Neuronal stem cell (in vitro differentiated cells): ENCODE measurements at regions not wholly inside any gene's neighbourhood (a gene's known extent, or its start where the extent isn't known, plus 50 kb on each side); places are given as distances from the start of the nearest gene placed in this dataset.

Experiments
- DNase-seq: peaks from one replicate; pipeline ENCODE4 v3.0.0-alpha.2; 2013; ENCODE audit warnings: low spot score
- H2AFZ ChIP-seq: one replicate; pipeline ENCODE4 v1.6.1; 2013; ENCODE audit warnings: mild to moderate bottlenecking, low read length, inconsistent platforms
- H2AK5ac ChIP-seq: 2 replicates; pipeline ENCODE4 v1.6.1; 2013; ENCODE audit warnings: low read depth, mild to moderate bottlenecking, inconsistent platforms, low read length, moderate library complexity, mixed read lengths
- H2BK120ac ChIP-seq: 2 replicates; pipeline ENCODE4 v1.6.1; 2013; ENCODE audit warnings: low read depth, mild to moderate bottlenecking, inconsistent platforms, low read length, moderate library complexity, mixed read lengths
- H2BK12ac ChIP-seq: one replicate; pipeline ENCODE4 v1.6.1; 2013; ENCODE audit warnings: low read length, inconsistent platforms
- H2BK15ac ChIP-seq: 2 replicates; pipeline ENCODE4 v1.6.1; 2013; ENCODE audit warnings: mild to moderate bottlenecking, low read length, inconsistent platforms, mixed read lengths
- H2BK5ac ChIP-seq: one replicate; pipeline ENCODE4 v1.6.1; 2013; ENCODE audit warnings: inconsistent platforms, mild to moderate bottlenecking, low read length, moderate library complexity
- H3K14ac ChIP-seq: one replicate; pipeline ENCODE4 v1.6.1; 2013; ENCODE audit warnings: low read length, inconsistent platforms
- H3K18ac ChIP-seq: 2 replicates; pipeline ENCODE4 v1.6.1; 2013; ENCODE audit warnings: low read length, inconsistent platforms
- H3K23ac ChIP-seq: 2 replicates; pipeline ENCODE4 v1.6.1; 2013; ENCODE audit warnings: low read depth, mild to moderate bottlenecking, mixed read lengths, low read length, inconsistent platforms; ENCODE audit not compliant: poor library complexity
- H3K27ac ChIP-seq: replicated peaks from 3 replicates; pipeline ENCODE4 v1.5.1; 2013; ENCODE audit warnings: low read length, inconsistent platforms
- H3K27me3 ChIP-seq, 3 experiments: 2 replicates each; pipeline ENCODE4 v1.6.1; 2013; ENCODE audit warnings: low read length in 3 of 3, mild to moderate bottlenecking in 2 of 3, inconsistent platforms in 1 of 3, low read depth in 1 of 3, mixed read lengths in 1 of 3, moderate library complexity in 1 of 3; ENCODE audit not compliant: control insufficient read depth in 3 of 3, insufficient read depth in 3 of 3
- H3K36me3 ChIP-seq, 2 donors: replicated peaks in 1 of 2; 2 replicates each; pipeline ENCODE4 v1.6.1; 2013; ENCODE audit warnings: low read length in 2 of 2; ENCODE audit not compliant: control insufficient read depth in 2 of 2, insufficient read depth in 2 of 2
- H3K4ac ChIP-seq: 2 replicates; pipeline ENCODE4 v1.6.1; 2013; ENCODE audit warnings: inconsistent platforms, mild to moderate bottlenecking, low read length, moderate library complexity
- H3K4me1 ChIP-seq, 2 donors: 1 replicate in 1 of 2; 2 replicates in 1 of 2; pipeline ENCODE4 v1.6.1; 2013; ENCODE audit warnings: low read length in 2 of 2, low read depth in 1 of 2; ENCODE audit not compliant: control insufficient read depth in 2 of 2, insufficient read depth in 1 of 2
- H3K4me2 ChIP-seq: one replicate; pipeline ENCODE4 v1.6.1; 2013; ENCODE audit warnings: mild to moderate bottlenecking, low read length, inconsistent platforms; ENCODE audit not compliant: insufficient read depth, poor library complexity, severe bottlenecking
- H3K4me3 ChIP-seq, 2 donors: 2 replicates each; pipeline ENCODE4 v1.5.1; 2013; ENCODE audit warnings: low read length in 2 of 2, mild to moderate bottlenecking in 2 of 2, inconsistent platforms in 1 of 2, moderate library complexity in 1 of 2
- H3K79me1 ChIP-seq: one replicate; pipeline ENCODE4 v1.6.1; 2013; ENCODE audit warnings: low read depth, mild to moderate bottlenecking, inconsistent platforms, low read length, moderate library complexity
- H3K9ac ChIP-seq: one replicate; pipeline ENCODE4 v1.6.1; 2013; ENCODE audit warnings: mild to moderate bottlenecking, low read depth, low read length, inconsistent platforms; ENCODE audit not compliant: poor library complexity
- H3K9me3 ChIP-seq, 2 donors: replicated peaks in 1 of 2; 2 replicates each; pipeline versions ENCODE3 to v1.6.1; 2013; ENCODE audit warnings: low read length in 2 of 2, mild to moderate bottlenecking in 2 of 2, inconsistent platforms in 1 of 2, low read depth in 1 of 2, mixed read lengths in 1 of 2, moderate library complexity in 1 of 2; ENCODE audit not compliant: control insufficient read depth in 2 of 2, insufficient read depth in 1 of 2
- H4K8ac ChIP-seq: one replicate; pipeline ENCODE4 v1.6.1; 2013; ENCODE audit warnings: low read depth, mild to moderate bottlenecking, inconsistent platforms, low read length, moderate library complexity
- H4K91ac ChIP-seq: one replicate; pipeline ENCODE4 v1.6.1; 2013; ENCODE audit warnings: low read length, low read depth, mild to moderate bottlenecking, inconsistent platforms; ENCODE audit not compliant: poor library complexity
- WGBS, 2 donors: extraction: QIAGEN DNeasy Blood & Tissue Kit; methylation state at CpG; one replicate each; pipeline ENCODE4 v1.1.7; 2013; ENCODE audit warnings: missing lambda C conversion rate in 2 of 2, mixed read lengths in 1 of 2; ENCODE audit not compliant: insufficient read length in 2 of 2, insufficient replicate concordance in 1 of 2; ENCODE audit errors: extremely low coverage in 2 of 2; 5-methylcytosine and 5-hydroxymethylcytosine counted together

- H2AFZ ChIP-seq: no peak overlapping the region
- peak overlapping the region; percentile 58 for H2BK12ac ChIP-seq
- H3K14ac ChIP-seq: peak overlapping the region; percentile 92
- H3K4ac ChIP-seq: peak overlapping the region; percentile 45
- peak overlapping the region; percentile 67 for H2BK15ac ChIP-seq
- peaks cover 1% of the 10 kb centered on the region for H3K79me1 ChIP-seq
- no peaks in the 10 kb centered on the region for H3K27me3 ChIP-seq
- no peaks in the 10 kb centered on the region for H3K9me3 ChIP-seq
- peak overlapping the region; percentile 11 for H4K91ac ChIP-seq
- no peak overlapping the region for H3K4me3 ChIP-seq
- H3K36me3 ChIP-seq: no peaks in the 10 kb centered on the region
- peak overlapping the region; percentile 60 for H3K9ac ChIP-seq
- no peaks in the 10 kb centered on the region for H3K4me1 ChIP-seq
- H2AK5ac ChIP-seq: peak overlapping the region; percentile 70
- H2BK120ac ChIP-seq: no peak overlapping the region
- no peak for DNase-seq
- no peak overlapping the region for H3K4me2 ChIP-seq
- WGBS, 2 donors: no CpG with 5 or more reads among the region's 19 CpGs
- peak overlapping the region; percentile 90 for H4K8ac ChIP-seq
- H3K18ac ChIP-seq: peak overlapping the region; percentile 84
- H3K23ac ChIP-seq: peak overlapping the region; percentile 34
- H2BK5ac ChIP-seq: peak overlapping the region; percentile 53
- H3K27ac ChIP-seq: no peak overlapping the region
Observed at GRCh38 chr2:871926-872680, 78.5 kb upstream of the SNTG2 start.

GRCh38 chr2:871175-871727 is 79.4 kb upstream of the SNTG2 start:
- no CpG with 5 or more reads among the region's 24 CpGs for WGBS, 2 donors

GRCh38 chr2:870426-870825 is 80.2 kb upstream of the SNTG2 start:
- no peak overlapping the region for H3K23ac ChIP-seq
- no peak overlapping the region for H3K9ac ChIP-seq
- H3K27me3 ChIP-seq: no peaks in the 10 kb centered on the region
- no peak overlapping the region for H2AFZ ChIP-seq
- H3K4me2 ChIP-seq: no peak overlapping the region
- H3K27ac ChIP-seq: no peak overlapping the region
- no peak for DNase-seq
- peaks cover 1% of the 10 kb centered on the region for H3K79me1 ChIP-seq
- no peaks in the 10 kb centered on the region for H3K36me3 ChIP-seq
- H3K4me3 ChIP-seq: no peak overlapping the region
- H3K4me1 ChIP-seq: peaks cover 0 to 4% of the 10 kb centered on the region in 2 donors
- H3K4ac ChIP-seq: no peak overlapping the region
- no peak overlapping the region for H2BK12ac ChIP-seq
- WGBS, 2 donors: no CpG with 5 or more reads among the region's 8 CpGs
- H4K8ac ChIP-seq: no peak overlapping the region
- H2BK5ac ChIP-seq: peak overlapping the region; percentile 35
- H3K14ac ChIP-seq: peak overlapping the region; percentile 38
- no peaks in the 10 kb centered on the region for H3K9me3 ChIP-seq
- H2AK5ac ChIP-seq: no peak overlapping the region
- H4K91ac ChIP-seq: no peak overlapping the region
- no peak overlapping the region for H3K18ac ChIP-seq
- no peak overlapping the region for H2BK15ac ChIP-seq
- H2BK120ac ChIP-seq: no peak overlapping the region

More at GRCh38 chr2:871175-871727, 79.4 kb upstream of the SNTG2 start:
- Histone ChIP-seq H3K4ac (no peak overlapping the region), H3K4me1 (peaks cover 0 to 2% of the 10 kb centered on the region in 2 donors), H3K23ac (peak overlapping the region; percentile 47), H3K9ac (peak overlapping the region; percentile 50), H3K27me3 (no peaks in the 10 kb centered on the region), H3K14ac (peak overlapping the region; percentile 92), H3K27ac (no peak overlapping the region), H4K91ac (no peak overlapping the region), H3K18ac (peak overlapping the region; percentile 76), H2AFZ (no peak overlapping the region), H3K4me2 (no peak overlapping the region), H2BK120ac (no peak overlapping the region), H2BK15ac (peak overlapping the region; percentile 33), H2BK12ac (peak overlapping the region; percentile 30), H3K36me3 (no peaks in the 10 kb centered on the region), H3K9me3 (no peaks in the 10 kb centered on the region), H2AK5ac (peak overlapping the region; percentile 83), H3K79me1 (peaks cover 1% of the 10 kb centered on the region), H2BK5ac (peak overlapping the region; percentile 53), H3K4me3 (peak overlapping the region in 1 of 2 donors; percentile 25), H4K8ac (peak overlapping the region; percentile 48)
- DNase-seq: no peak

GRCh38 chr2:869894-870293 is 80.8 kb upstream of the SNTG2 start:
- Histone ChIP-seq H2BK15ac (no peak overlapping the region), H3K36me3 (no peaks in the 10 kb centered on the region), H2BK12ac (peak overlapping the region; percentile 67), H3K27me3 (no peaks in the 10 kb centered on the region), H3K27ac (no peak overlapping the region), H2AFZ (no peak overlapping the region), H4K8ac (no peak overlapping the region), H2BK120ac (no peak overlapping the region), H3K79me1 (peaks cover 1% of the 10 kb centered on the region), H3K4ac (no peak overlapping the region), H3K4me2 (no peak overlapping the region), H2BK5ac (peak overlapping the region; percentile 35), H4K91ac (no peak overlapping the region), H3K23ac (no peak overlapping the region), H3K14ac (no peak overlapping the region), H3K9ac (no peak overlapping the region), H3K18ac (peak overlapping the region; percentile 68), H3K9me3 (no peaks in the 10 kb centered on the region), H3K4me1 (peaks cover 0 to 4% of the 10 kb centered on the region in 2 donors), H3K4me3 (no peak overlapping the region), H2AK5ac (no peak overlapping the region)
- no peak for DNase-seq
- WGBS, 2 donors: no CpG with 5 or more reads among the region's 1 CpG
